Natural killer cell (primary cell): ENCODE measurements at regions not wholly inside any gene's neighbourhood (a gene's known extent, or its start where the extent isn't known, plus 50 kb on each side); places are given as distances from the start of the nearest gene placed in this dataset.
"Not testable (repeated sequence)": the region's sequence is repeated elsewhere in the genome, so short reads cannot be mapped to it uniquely, and the experiment has no call there.

Source experiments
- ATAC-seq, 3 donors: fragments of 150-1000 bp in 2 of 3; fragments of 200-7000 bp in 1 of 3; cut with Tn5 transposase; 1 replicate in 1 of 3; 2 replicates in 2 of 3; pipeline ENCODE4 v1.10.0; 2021; ENCODE audit warnings: mild to moderate bottlenecking in 2 of 3, moderate library complexity in 2 of 3
- DNase-seq, 2 donors: peaks; one replicate each; pipeline versions ENCODE4 v3.0.0 to v3.0.0-alpha.2; 2013 to 2021; ENCODE audit warnings: mixed read lengths in 1 of 2
- H3K27ac ChIP-seq: one replicate; pipeline ENCODE4 v1.5.1; 2013; ENCODE audit warnings: mild to moderate bottlenecking, low read length
- H3K27me3 ChIP-seq: one replicate; pipeline ENCODE4 v1.6.1; 2013; ENCODE audit warnings: low read length; ENCODE audit not compliant: control insufficient read depth, insufficient read depth
- H3K36me3 ChIP-seq: one replicate; pipeline ENCODE4 v1.6.1; 2013; ENCODE audit warnings: low read length; ENCODE audit not compliant: control insufficient read depth, insufficient read depth
- H3K4me1 ChIP-seq: one replicate; pipeline ENCODE4 v1.6.1; 2013; ENCODE audit warnings: low read length; ENCODE audit not compliant: control insufficient read depth, insufficient read depth
- H3K4me3 ChIP-seq: one replicate; pipeline ENCODE4 v1.5.1; 2013; ENCODE audit warnings: low read length
- H3K9me3 ChIP-seq: one replicate; pipeline ENCODE4 v1.6.1; 2013; ENCODE audit warnings: low read length; ENCODE audit not compliant: control insufficient read depth, insufficient read depth
- H3K27ac Mint-ChIP-seq, 2 donors: one replicate each; pipeline ENCODE4 v1.8.0; 2022; ENCODE audit warnings: mild to moderate bottlenecking in 2 of 2, mixed read lengths in 2 of 2, moderate library complexity in 1 of 2
- H3K27me3 Mint-ChIP-seq, 2 donors: one replicate each; pipeline ENCODE4 v1.8.0; 2022; ENCODE audit warnings: low read depth in 2 of 2, mixed read lengths in 2 of 2
- H3K36me3 Mint-ChIP-seq: one replicate; pipeline ENCODE4 v1.8.0; 2022; ENCODE audit warnings: mixed read lengths
- H3K4me1 Mint-ChIP-seq, 2 donors: one replicate each; pipeline ENCODE4 v1.8.0; 2022; ENCODE audit warnings: mixed read lengths in 2 of 2
- H3K4me3 Mint-ChIP-seq: one replicate; pipeline ENCODE4 v1.8.0; 2022; ENCODE audit warnings: mild to moderate bottlenecking, moderate library complexity, mixed read lengths
- H3K9me3 Mint-ChIP-seq, 2 donors: one replicate each; pipeline ENCODE4 v1.8.0; 2022; ENCODE audit warnings: mixed read lengths in 2 of 2
- WGBS: methylation state at CpG from one replicate; pipeline ENCODE4 v1.1.7; 2013; ENCODE audit warnings: missing lambda C conversion rate; ENCODE audit not compliant: insufficient coverage; 5-methylcytosine and 5-hydroxymethylcytosine counted together
- intact Hi-C: fragments of 100-400 bp; cut with micrococcal nuclease; formaldehyde crosslinking; loops from one replicate; pipeline ENCODE4 v1.14.2; 2022

GRCh38 chr2:111335220-111335907 lies 214.7 kb downstream of the BCL2L11 start:
- H3K4me1 Mint-ChIP-seq, H3K4me3 ChIP-seq, H3K36me3 Mint-ChIP-seq, H3K36me3 ChIP-seq, H3K27ac Mint-ChIP-seq, H3K9me3 Mint-ChIP-seq, DNase-seq, H3K27ac ChIP-seq, intact Hi-C loops, ATAC-seq, H3K27me3 Mint-ChIP-seq, H3K27me3 ChIP-seq, H3K4me1 ChIP-seq, H3K4me3 Mint-ChIP-seq, H3K9me3 ChIP-seq: not testable (repeated sequence)

GRCh38 chr2:111338474-111338873 lies 217.8 kb downstream of the BCL2L11 start:
- H3K4me1 Mint-ChIP-seq, H3K9me3 Mint-ChIP-seq, H3K36me3 ChIP-seq, DNase-seq, H3K4me1 ChIP-seq, H3K4me3 Mint-ChIP-seq, H3K9me3 ChIP-seq, intact Hi-C loops, H3K36me3 Mint-ChIP-seq, H3K27me3 ChIP-seq, H3K27ac Mint-ChIP-seq, H3K27me3 Mint-ChIP-seq, ATAC-seq, H3K4me3 ChIP-seq, H3K27ac ChIP-seq: not testable (repeated sequence)
- WGBS = no CpG with 5 or more reads among the region's 2 CpGs

GRCh38 chr2:111339476-111339875 lies 218.8 kb downstream of the BCL2L11 start:
- ATAC-seq, H3K27ac Mint-ChIP-seq, H3K4me3 Mint-ChIP-seq, H3K27me3 Mint-ChIP-seq, DNase-seq, H3K9me3 Mint-ChIP-seq, H3K36me3 Mint-ChIP-seq, H3K4me3 ChIP-seq, H3K36me3 ChIP-seq, H3K27ac ChIP-seq, H3K9me3 ChIP-seq, H3K4me1 Mint-ChIP-seq, H3K27me3 ChIP-seq, intact Hi-C loops, H3K4me1 ChIP-seq: not testable (repeated sequence)
- WGBS = no CpG with 5 or more reads among the region's 1 CpG

GRCh38 chr2:111344590-111344989 lies 223.9 kb downstream of the BCL2L11 start:
- H3K36me3 Mint-ChIP-seq, intact Hi-C loops: not testable (repeated sequence)
- no CpG with 5 or more reads among the region's 2 CpGs for WGBS

GRCh38 chr2:111345439-111345838 lies 224.7 kb downstream of the BCL2L11 start:
- H3K27ac Mint-ChIP-seq, ATAC-seq: not testable (repeated sequence)
- WGBS = no CpG with 5 or more reads among the region's 3 CpGs

More at GRCh38 chr2:111344590-111344989, 223.9 kb downstream of the BCL2L11 start:
- ATAC-seq, H3K9me3 ChIP-seq, H3K4me3 Mint-ChIP-seq, H3K27me3 ChIP-seq, H3K4me1 ChIP-seq, H3K4me3 ChIP-seq, H3K36me3 ChIP-seq, DNase-seq, H3K4me1 Mint-ChIP-seq, H3K27ac Mint-ChIP-seq, H3K27ac ChIP-seq, H3K9me3 Mint-ChIP-seq, H3K27me3 Mint-ChIP-seq: not testable (repeated sequence)

GRCh38 chr2:111346018-111346930 lies 225.6 kb downstream of the BCL2L11 start:
- H3K9me3 ChIP-seq, H3K27me3 Mint-ChIP-seq, H3K4me1 ChIP-seq, H3K27me3 ChIP-seq, DNase-seq, ATAC-seq, H3K9me3 Mint-ChIP-seq, H3K36me3 ChIP-seq, H3K27ac Mint-ChIP-seq, intact Hi-C loops, H3K36me3 Mint-ChIP-seq, H3K4me3 Mint-ChIP-seq, H3K4me1 Mint-ChIP-seq, H3K4me3 ChIP-seq, H3K27ac ChIP-seq: not testable (repeated sequence)
- WGBS = no CpG with 5 or more reads among the region's 14 CpGs

More at GRCh38 chr2:111345439-111345838, 224.7 kb downstream of the BCL2L11 start:
- H3K4me3 Mint-ChIP-seq, H3K4me1 ChIP-seq, H3K27ac ChIP-seq, H3K27me3 ChIP-seq, DNase-seq, H3K27me3 Mint-ChIP-seq, H3K9me3 ChIP-seq, H3K4me1 Mint-ChIP-seq, H3K36me3 ChIP-seq, intact Hi-C loops, H3K9me3 Mint-ChIP-seq, H3K36me3 Mint-ChIP-seq, H3K4me3 ChIP-seq: not testable (repeated sequence)

- H3K27ac Mint-ChIP-seq, ATAC-seq, H3K4me1 ChIP-seq, H3K4me1 Mint-ChIP-seq, H3K9me3 Mint-ChIP-seq, DNase-seq, H3K36me3 ChIP-seq, H3K27me3 Mint-ChIP-seq, intact Hi-C loops, H3K36me3 Mint-ChIP-seq, H3K4me3 ChIP-seq, H3K27me3 ChIP-seq, H3K4me3 Mint-ChIP-seq, H3K27ac ChIP-seq, H3K9me3 ChIP-seq: not testable (repeated sequence)
- no CpG with 5 or more reads among the region's 1 CpG for WGBS
Measured at GRCh38 chr2:111347695-111348094, 227.0 kb downstream of the BCL2L11 start.

GRCh38 chr2:111348316-111348715 lies 227.6 kb downstream of the BCL2L11 start:
- H3K27me3 Mint-ChIP-seq, H3K36me3 ChIP-seq, H3K4me3 Mint-ChIP-seq, ATAC-seq, H3K9me3 ChIP-seq, H3K36me3 Mint-ChIP-seq, DNase-seq, intact Hi-C loops, H3K4me3 ChIP-seq, H3K27me3 ChIP-seq, H3K27ac ChIP-seq, H3K9me3 Mint-ChIP-seq, H3K27ac Mint-ChIP-seq, H3K4me1 ChIP-seq, H3K4me1 Mint-ChIP-seq: not testable (repeated sequence)
- no CpG with 5 or more reads among the region's 7 CpGs for WGBS
